HepG2 (cell line): ENCODE measurements at regions not wholly inside any gene's neighbourhood (a gene's known extent, or its start where the extent isn't known, plus 50 kb on each side); places are given as distances from the start of the nearest gene placed in this dataset.

Experiments used
- ATAC-seq: fragments of 200-7000 bp; cut with Tn5 transposase; 3 replicates; pipeline ENCODE4 v1.9.1; 2020; ENCODE audit warnings: mild to moderate bottlenecking, moderate library complexity
- BruUV-seq: library from RNA; stranded (reverse); fragments of 400-500 nt; replicated peaks from 2 replicates; lab custom pipeline; 2021; lab: Mats Ljungman, UMichigan
- CTCF ChIA-PET: fragments of 300-600 bp; formaldehyde crosslinking; extraction: SDS; loops from one replicate; lab custom pipeline; 2021; ENCODE audit warnings: low total read pairs, inconsistent platforms, low intra/inter-chr PET ratio; lab: Yijun Ruan, JAX
- POLR2A ChIA-PET: fragments of 350-600 bp; sonication (Branson Sonifier 250); formaldehyde crosslinking; loops from one replicate; lab custom pipeline; 2020; ENCODE audit warnings: antibody characterized with exemption, inconsistent platforms; lab: Yijun Ruan, JAX
- DNase-seq: peaks from one replicate; pipeline ENCODE4 v3.0.0-alpha.2; 2015; ENCODE audit warnings: low spot score
- FAIRE-seq: peaks from 3 replicates; lab custom pipeline; 2011; peaks lifted over from hg19 to GRCh38; lab: Jason Lieb, UNC
- H2AFZ ChIP-seq: one replicate; pipeline ENCODE4 v1.6.1; 2011; ENCODE audit warnings: low read length, inconsistent platforms
- H3K27ac ChIP-seq: fragments of 300-600 bp; 3 replicates; pipeline ENCODE4 v1.8.0; 2011; ENCODE audit warnings: mixed run types, mild to moderate bottlenecking, mixed read lengths, low read length, inconsistent platforms; ENCODE audit not compliant: insufficient read depth; ENCODE audit errors: extremely low read length
- H3K27me3 ChIP-seq, 2 experiments: fragments of 200-600 bp in 1 of 2; 2 replicates in 1 of 2; 3 replicates in 1 of 2; pipeline versions ENCODE4 v1.6.0 to v1.8.0; 2011; ENCODE audit warnings: low read length in 2 of 2, mild to moderate bottlenecking in 2 of 2, moderate library complexity in 2 of 2, inconsistent platforms in 1 of 2; ENCODE audit not compliant: insufficient read depth in 2 of 2, control insufficient read depth in 1 of 2
- H3K36me3 ChIP-seq, 2 experiments: fragments of 200-600 bp in 1 of 2; replicated peaks in 1 of 2; 2 replicates in 1 of 2; 3 replicates in 1 of 2; pipeline versions ENCODE4 v1.5.1 to v1.8.0; 2011; ENCODE audit warnings: low read length in 2 of 2, inconsistent platforms in 1 of 2; ENCODE audit not compliant: insufficient read depth in 2 of 2, control insufficient read depth in 1 of 2
- H3K4me1 ChIP-seq: 2 replicates; pipeline ENCODE4 v1.5.1; 2012; ENCODE audit warnings: low read length, inconsistent platforms; ENCODE audit not compliant: insufficient read depth
- H3K4me2 ChIP-seq: 2 replicates; pipeline ENCODE4 v1.6.0; 2011; ENCODE audit warnings: low read depth, low read length, inconsistent platforms
- H3K4me3 ChIP-seq, 3 experiments: fragments of 200-600 bp in 1 of 3; sonication (generic), shearing (Covaris generic) in 1 of 3; replicated peaks in 1 of 3; 2 replicates each; pipeline ENCODE4 v1.5.1; 2011 to 2016; ENCODE audit warnings: low read length in 3 of 3, inconsistent platforms in 2 of 3, low read depth in 2 of 3, mild to moderate bottlenecking in 2 of 3, control low read depth in 1 of 3, mixed read lengths in 1 of 3; ENCODE audit not compliant: insufficient read depth in 1 of 3
- H3K79me2 ChIP-seq: one replicate; pipeline ENCODE4 v1.6.1; 2011; ENCODE audit warnings: low read length, inconsistent platforms; ENCODE audit not compliant: insufficient read depth
- H3K9ac ChIP-seq: 2 replicates; pipeline ENCODE4 v1.6.0; 2011; ENCODE audit warnings: mild to moderate bottlenecking, low read depth, low read length, inconsistent platforms; ENCODE audit not compliant: insufficient read depth
- H3K9me3 ChIP-seq: 2 replicates; pipeline ENCODE4 v1.5.1; 2012; ENCODE audit warnings: mild to moderate bottlenecking, low read length
- H4K20me1 ChIP-seq: 2 replicates; pipeline ENCODE4 v1.6.0; 2011; ENCODE audit warnings: inconsistent platforms, mild to moderate bottlenecking, low read length, moderate library complexity; ENCODE audit not compliant: insufficient read depth
- GTF3A ChIP-seq: sonication (generic); formaldehyde crosslinking; conservative IDR thresholded peaks from 2 replicates; pipeline ENCODE4 v1.4.0; 2020; ENCODE audit warnings: mild to moderate bottlenecking, missing genetic modification reagents
- JUN ChIP-seq: sonication (generic); formaldehyde crosslinking; IDR thresholded peaks from 2 replicates; pipeline ENCODE4 v1.4.0; 2020; ENCODE audit warnings: mild to moderate bottlenecking, missing genetic modification reagents
- KDM4B ChIP-seq: sonication (generic); formaldehyde crosslinking; IDR thresholded peaks from 2 replicates; pipeline ENCODE4 v1.4.0; 2020; ENCODE audit warnings: missing genetic modification reagents
- KDM5B ChIP-seq: sonication (generic); formaldehyde crosslinking; IDR thresholded peaks from 2 replicates; pipeline ENCODE4 v1.4.0; 2020; ENCODE audit warnings: missing genetic modification reagents, mild to moderate bottlenecking, borderline replicate concordance
- RAD21 ChIP-seq: fragments of 450-650 bp; formaldehyde crosslinking; IDR thresholded peaks from 2 replicates; pipeline ENCODE4 v1.5.0; 2020; ENCODE audit warnings: mild to moderate bottlenecking
- RFXANK ChIP-seq: IDR thresholded peaks from 2 replicates; pipeline ENCODE4 v1.6.1; 2016
- SP5 ChIP-seq: IDR thresholded peaks from 2 replicates; pipeline ENCODE4 v1.6.1; 2016; ENCODE audit warnings: low read depth, borderline replicate concordance
- TFDP1 ChIP-seq: IDR thresholded peaks from 2 replicates; pipeline ENCODE4 v1.6.1; 2016; ENCODE audit warnings: missing compliant biosample characterization, missing genetic modification reagents, borderline replicate concordance
- ZC3H4 ChIP-seq: sonication (generic); formaldehyde crosslinking; IDR thresholded peaks from 2 replicates; pipeline ENCODE4 v1.4.0; 2020; ENCODE audit warnings: missing genetic modification reagents, borderline replicate concordance
- ZMYM3 ChIP-seq: sonication (generic); formaldehyde crosslinking; IDR thresholded peaks from 2 replicates; pipeline ENCODE4 v1.5.1; 2020; ENCODE audit warnings: mild to moderate bottlenecking, missing genetic modification reagents
- ZNF337 ChIP-seq: sonication (generic); formaldehyde crosslinking; IDR thresholded peaks from 2 replicates; pipeline ENCODE4 v1.5.1; 2020; ENCODE audit warnings: missing genetic modification reagents, low read depth, mild to moderate bottlenecking, borderline replicate concordance
- ZNF737 ChIP-seq: sonication (generic); formaldehyde crosslinking; IDR thresholded peaks from 2 replicates; pipeline ENCODE4 v1.5.0; 2020; ENCODE audit warnings: missing genetic modification reagents, mild to moderate bottlenecking, borderline replicate concordance
- WGBS: methylation state at CpG from one replicate; pipeline ENCODE4 v1.1.6; 2017; ENCODE audit warnings: low lambda C conversion rate; 5-methylcytosine and 5-hydroxymethylcytosine counted together
- in situ Hi-C: cut with HindIII; loops from 2 replicates; pipeline ENCODE4 v1.10.0; 2017; ENCODE audit warnings: low pct_unique_long_range_greater_than_20kb; ENCODE audit not compliant: extremely low pct_ligation_motif_present
- intact Hi-C: fragments of 100-400 bp; cut with micrococcal nuclease; formaldehyde crosslinking; loops from one replicate; pipeline ENCODE4 v1.10.0; 2022; ENCODE audit not compliant: unreplicated experiment

- ChIA-PET CTCF (no interaction called here), POLR2A (no interaction called here)
- intact Hi-C loops (no loop called here), in situ Hi-C loops (no loop called here)
- no peaks in the 10 kb centered on the region for H3K27me3 ChIP-seq
- TF ChIP-seq KDM5B (CRISPR knock-in tag) (no peak), RFXANK (no peak), ZNF337 (CRISPR knock-in tag) (no peak), JUN (CRISPR knock-in tag) (no peak)
- H4K20me1 ChIP-seq: no peaks in the 10 kb centered on the region
- H2AFZ ChIP-seq: no peak overlapping the region
- ATAC-seq (no peak), FAIRE-seq (no peak), DNase-seq (no peak)
- H3K27ac ChIP-seq: no peak overlapping the region
- H3K4me2 ChIP-seq: no peak overlapping the region
- H3K4me1 ChIP-seq: no peaks in the 10 kb centered on the region
- BruUV-seq: no TSS peak
- H3K9me3 ChIP-seq: peaks cover 18% of the 10 kb centered on the region; the same call in 1 of the 2 replicates
- 53% methylated on average over 2 of the region's 2 CpGs for WGBS
- no peaks in the 10 kb centered on the region for H3K36me3 ChIP-seq
- no peak overlapping the region for H3K9ac ChIP-seq
- H3K79me2 ChIP-seq: no peaks in the 10 kb centered on the region
- H3K4me3 ChIP-seq: no peak overlapping the region
These were observed 270.7 kb downstream of the FSIP2 start for GRCh38 chr2:186009341-186009740.

- Histone ChIP-seq H3K4me3 (no peak overlapping the region), H3K36me3 (no peaks in the 10 kb centered on the region), H3K9me3 (peaks cover 11% of the 10 kb centered on the region; the same call in 1 of the 2 replicates), H3K79me2 (no peaks in the 10 kb centered on the region), H3K4me1 (no peaks in the 10 kb centered on the region), H3K9ac (no peak overlapping the region), H3K27ac (no peak overlapping the region), H3K4me2 (no peak overlapping the region), H3K27me3 (no peaks in the 10 kb centered on the region), H2AFZ (no peak overlapping the region), H4K20me1 (no peaks in the 10 kb centered on the region)
- TF ChIP-seq TFDP1 (no peak), RAD21 (CRISPR knock-in tag) (no peak), ZC3H4 (no peak), ZNF737 (CRISPR knock-in tag) (no peak), KDM4B (no peak), ZMYM3 (CRISPR knock-in tag) (no peak), GTF3A (CRISPR knock-in tag) (no peak), SP5 (CRISPR knock-in tag) (no peak)
- no TSS peak for BruUV-seq
- FAIRE-seq (no peak), ATAC-seq (no peak), DNase-seq (no peak)
- intact Hi-C loops (no loop called here), in situ Hi-C loops (no loop called here)
- ChIA-PET POLR2A (no interaction called here), CTCF (no interaction called here)
- WGBS: 85% methylated on average over 4 of the region's 4 CpGs
These were observed 278.7 kb downstream of the FSIP2 start for GRCh38 chr2:186017278-186017677.
